ENCODE measurements at regions not wholly inside any gene's neighbourhood (a gene's known extent, or its start where the extent isn't known, plus 50 kb on each side); places are given as distances from the start of the nearest gene placed in this dataset.

- H3K4me2 ChIP-seq (ENCODE audit: low read length): no peak overlapping the region
- H2BK5ac ChIP-seq (ENCODE audit: low read depth, low read length, poor library complexity): no peak overlapping the region
- H2AK5ac ChIP-seq (ENCODE audit: low read length): no peak overlapping the region
- no peaks in the 10 kb centered on the region for H3K79me1 ChIP-seq (ENCODE audit: low read length)
- H2BK12ac ChIP-seq (ENCODE audit: low read length): no peak overlapping the region
- H3K23ac ChIP-seq (ENCODE audit: low read length): no peak overlapping the region
- H3K9ac ChIP-seq (ENCODE audit: low read length): no peak overlapping the region
- no peaks in the 10 kb centered on the region for H3K4me1 ChIP-seq (ENCODE audit: control insufficient read depth in 1 of 2, insufficient read depth in 2 of 2, low read length in 2 of 2)
- H3K27me3 ChIP-seq (ENCODE audit: insufficient read depth, low read length): no peaks in the 10 kb centered on the region
- no peak overlapping the region for H4K91ac ChIP-seq (ENCODE audit: low read depth, low read length)
- H3K4ac ChIP-seq (ENCODE audit: low read depth, low read length): no peak overlapping the region
- H3K9me3 ChIP-seq (ENCODE audit: insufficient read depth, low read depth, low read length): no peaks in the 10 kb centered on the region
- no peak overlapping the region for H3K18ac ChIP-seq (ENCODE audit: low read length)
- no peak overlapping the region for H3K4me3 ChIP-seq (ENCODE audit: low read depth, low read length)
- no peaks in the 10 kb centered on the region for H3K79me2 ChIP-seq (ENCODE audit: control insufficient read depth, insufficient read depth, low read length, poor library complexity)
- no CpG with 5 or more reads among the region's 1 CpG for WGBS (ENCODE audit: extremely low coverage, insufficient coverage, insufficient read length)
- no peak for DNase-seq
- peaks cover 0 to 2% of the 10 kb centered on the region in 2 experiments for H3K36me3 ChIP-seq (ENCODE audit: control insufficient read depth in 1 of 2, insufficient read depth in 2 of 2, low read length in 2 of 2)
- H3K14ac ChIP-seq (ENCODE audit: low read length): no peak overlapping the region
- H3K27ac ChIP-seq (ENCODE audit: low read depth, low read length): no peak overlapping the region
- no peak overlapping the region for H4K12ac ChIP-seq (ENCODE audit: low read depth, low read length)
- no peak overlapping the region for H2BK120ac ChIP-seq (ENCODE audit: insufficient read depth, low read length, poor library complexity)
- no peak overlapping the region for H4K8ac ChIP-seq (ENCODE audit: low read depth, low read length)
- no peak overlapping the region for H2AFZ ChIP-seq (ENCODE audit: insufficient read depth, low read length, poor library complexity)
These were observed 281.0 kb upstream of the RGS6 start for GRCh38 chr14:71651228-71651627.

- Histone ChIP-seq H3K79me2 (ENCODE audit: control insufficient read depth, insufficient read depth, low read length, poor library complexity) (no peaks in the 10 kb centered on the region), H2BK12ac (ENCODE audit: low read length) (no peak overlapping the region), H3K27me3 (ENCODE audit: insufficient read depth, low read length) (no peaks in the 10 kb centered on the region), H4K8ac (ENCODE audit: low read depth, low read length) (no peak overlapping the region), H2BK120ac (ENCODE audit: insufficient read depth, low read length, poor library complexity) (no peak overlapping the region), H3K14ac (ENCODE audit: low read length) (no peak overlapping the region), H4K12ac (ENCODE audit: low read depth, low read length) (no peak overlapping the region), H3K18ac (ENCODE audit: low read length) (no peak overlapping the region), H3K79me1 (ENCODE audit: low read length) (no peaks in the 10 kb centered on the region), H3K4ac (ENCODE audit: low read depth, low read length) (no peak overlapping the region), H3K27ac (ENCODE audit: low read depth, low read length) (no peak overlapping the region), H3K4me3 (ENCODE audit: low read depth, low read length) (no peak overlapping the region), H2AK5ac (ENCODE audit: low read length) (no peak overlapping the region), H3K9me3 (ENCODE audit: insufficient read depth, low read depth, low read length) (no peaks in the 10 kb centered on the region), H3K23ac (ENCODE audit: low read length) (no peak overlapping the region), H3K9ac (ENCODE audit: low read length) (no peak overlapping the region), H3K36me3 (ENCODE audit: control insufficient read depth in 1 of 2, insufficient read depth in 2 of 2, low read length in 2 of 2) (peaks cover 0 to 2% of the 10 kb centered on the region in 2 experiments), H2BK5ac (ENCODE audit: low read depth, low read length, poor library complexity) (no peak overlapping the region), H4K91ac (ENCODE audit: low read depth, low read length) (no peak overlapping the region), H3K4me1 (ENCODE audit: control insufficient read depth in 1 of 2, insufficient read depth in 2 of 2, low read length in 2 of 2) (no peaks in the 10 kb centered on the region), H3K4me2 (ENCODE audit: low read length) (no peak overlapping the region), H2AFZ (ENCODE audit: insufficient read depth, low read length, poor library complexity) (no peak overlapping the region)
- no peak for DNase-seq
- no CpG with 5 or more reads among the region's 1 CpG for WGBS (ENCODE audit: extremely low coverage, insufficient coverage, insufficient read length)
These were observed 279.9 kb upstream of the RGS6 start for GRCh38 chr14:71652368-71652767.

GRCh38 chr14:71654810-71655209 lies 277.4 kb upstream of the RGS6 start:
- H3K27me3 ChIP-seq (ENCODE audit: insufficient read depth, low read length): no peaks in the 10 kb centered on the region
- no peak overlapping the region for H2BK5ac ChIP-seq (ENCODE audit: low read depth, low read length, poor library complexity)
- no peak overlapping the region for H3K4me3 ChIP-seq (ENCODE audit: low read depth, low read length)
- H2AFZ ChIP-seq (ENCODE audit: insufficient read depth, low read length, poor library complexity): no peak overlapping the region
- no peak overlapping the region for H3K23ac ChIP-seq (ENCODE audit: low read length)
- no peak for DNase-seq
- H3K14ac ChIP-seq (ENCODE audit: low read length): no peak overlapping the region
- peaks cover 0 to 2% of the 10 kb centered on the region in 2 experiments for H3K36me3 ChIP-seq (ENCODE audit: control insufficient read depth in 1 of 2, insufficient read depth in 2 of 2, low read length in 2 of 2)
- no peak overlapping the region for H3K18ac ChIP-seq (ENCODE audit: low read length)
- no peak overlapping the region for H4K91ac ChIP-seq (ENCODE audit: low read depth, low read length)
- H3K4me2 ChIP-seq (ENCODE audit: low read length): no peak overlapping the region
- no peaks in the 10 kb centered on the region for H3K4me1 ChIP-seq (ENCODE audit: control insufficient read depth in 1 of 2, insufficient read depth in 2 of 2, low read length in 2 of 2)
- no peaks in the 10 kb centered on the region for H3K79me1 ChIP-seq (ENCODE audit: low read length)
- no CpG with 5 or more reads among the region's 3 CpGs for WGBS (ENCODE audit: extremely low coverage, insufficient coverage, insufficient read length)
- H2BK12ac ChIP-seq (ENCODE audit: low read length): no peak overlapping the region
- no peak overlapping the region for H4K8ac ChIP-seq (ENCODE audit: low read depth, low read length)
- no peak overlapping the region for H3K9ac ChIP-seq (ENCODE audit: low read length)
- H2AK5ac ChIP-seq (ENCODE audit: low read length): no peak overlapping the region
- no peaks in the 10 kb centered on the region for H3K79me2 ChIP-seq (ENCODE audit: control insufficient read depth, insufficient read depth, low read length, poor library complexity)
- no peak overlapping the region for H2BK120ac ChIP-seq (ENCODE audit: insufficient read depth, low read length, poor library complexity)
- H3K9me3 ChIP-seq (ENCODE audit: insufficient read depth, low read depth, low read length): no peaks in the 10 kb centered on the region
- H3K27ac ChIP-seq (ENCODE audit: low read depth, low read length): no peak overlapping the region
- no peak overlapping the region for H3K4ac ChIP-seq (ENCODE audit: low read depth, low read length)
- H4K12ac ChIP-seq (ENCODE audit: low read depth, low read length): no peak overlapping the region

- Histone ChIP-seq H3K4ac (ENCODE audit: low read depth, low read length) (no peak overlapping the region), H2AK5ac (ENCODE audit: low read length) (no peak overlapping the region), H3K9me3 (ENCODE audit: insufficient read depth, low read depth, low read length) (no peaks in the 10 kb centered on the region), H3K36me3 (ENCODE audit: control insufficient read depth in 1 of 2, insufficient read depth in 2 of 2, low read length in 2 of 2) (peaks cover 2 to 4% of the 10 kb centered on the region in 2 experiments), H2BK5ac (ENCODE audit: low read depth, low read length, poor library complexity) (no peak overlapping the region), H3K79me1 (ENCODE audit: low read length) (no peaks in the 10 kb centered on the region), H3K79me2 (ENCODE audit: control insufficient read depth, insufficient read depth, low read length, poor library complexity) (no peaks in the 10 kb centered on the region), H3K18ac (ENCODE audit: low read length) (no peak overlapping the region), H2AFZ (ENCODE audit: insufficient read depth, low read length, poor library complexity) (no peak overlapping the region), H3K27ac (ENCODE audit: low read depth, low read length) (no peak overlapping the region), H2BK120ac (ENCODE audit: insufficient read depth, low read length, poor library complexity) (no peak overlapping the region), H3K23ac (ENCODE audit: low read length) (no peak overlapping the region), H3K4me2 (ENCODE audit: low read length) (no peak overlapping the region), H3K14ac (ENCODE audit: low read length) (no peak overlapping the region), H3K4me3 (ENCODE audit: low read depth, low read length) (no peak overlapping the region), H3K4me1 (ENCODE audit: control insufficient read depth in 1 of 2, insufficient read depth in 2 of 2, low read length in 2 of 2) (peaks cover 0 to 3% of the 10 kb centered on the region in 2 experiments), H3K27me3 (ENCODE audit: insufficient read depth, low read length) (no peaks in the 10 kb centered on the region), H4K8ac (ENCODE audit: low read depth, low read length) (no peak overlapping the region), H2BK12ac (ENCODE audit: low read length) (no peak overlapping the region), H4K91ac (ENCODE audit: low read depth, low read length) (no peak overlapping the region), H3K9ac (ENCODE audit: low read length) (no peak overlapping the region), H4K12ac (ENCODE audit: low read depth, low read length) (no peak overlapping the region)
- DNase-seq: no peak
- no CpG with 5 or more reads among the region's 2 CpGs for WGBS (ENCODE audit: extremely low coverage, insufficient coverage, insufficient read length)
These were observed 273.9 kb upstream of the RGS6 start for GRCh38 chr14:71658261-71658860.
